Adrenal gland (tissue), 5 donors: ENCODE measurements at regions not wholly inside any gene's neighbourhood (a gene's known extent, or its start where the extent isn't known, plus 50 kb on each side); places are given as distances from the start of the nearest gene placed in this dataset.

ENCODE experiments used
- CTCF ChIP-seq, 6 experiments: fragments of 450-650 bp in 4 of 6; fragments of 200-600 bp in 2 of 6; sonication (generic) in 1 of 6; IDR thresholded peaks; 1 replicate in 5 of 6; 2 replicates in 1 of 6; pipeline versions ENCODE4 v1.5.1 to v1.8.0; 2016 to 2021; ENCODE audit warnings: antibody characterized with exemption in 6 of 6, mild to moderate bottlenecking in 2 of 6, moderate library complexity in 1 of 6
- POLR2A ChIP-seq, 2 donors: fragments of 450-650 bp; IDR thresholded peaks; one replicate each; pipeline ENCODE4 v1.6.1; 2017; ENCODE audit warnings: antibody characterized with exemption in 2 of 2, mild to moderate bottlenecking in 2 of 2, moderate library complexity in 1 of 2
- donor health status: DM: no; HTN: no; CAD: no.

- no peak for TF ChIP-seq POLR2A (IDR thresholded peaks at IDR 0.05)
- TF ChIP-seq CTCF (IDR thresholded peaks at IDR 0.05): no peak
Measured at GRCh38 chr2:234753701-234754100, 198.1 kb upstream of the SH3BP4 start.
